ENCODE measurements at regions not wholly inside any gene's neighbourhood (a gene's known extent, or its start where the extent isn't known, plus 50 kb on each side); places are given as distances from the start of the nearest gene placed in this dataset.

DNA sequence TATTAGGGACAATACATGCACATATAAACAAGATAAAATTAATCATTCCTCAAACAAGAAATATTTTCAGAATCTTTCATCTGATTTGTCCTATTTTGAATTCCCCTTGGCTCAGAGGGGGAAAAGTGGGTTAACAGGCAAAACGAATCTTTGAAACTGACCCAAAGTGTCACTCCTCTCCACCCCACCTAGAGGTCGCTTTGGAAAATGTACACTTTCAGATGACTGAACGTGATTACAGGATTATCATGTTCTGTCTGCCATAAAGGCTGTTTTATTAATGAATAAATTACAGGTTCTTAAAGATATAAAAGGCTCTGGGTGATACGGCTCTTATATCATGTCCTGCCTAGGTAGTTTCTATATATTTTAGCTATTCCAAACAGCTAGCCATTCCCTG is 1735.0 kb downstream of the LRRC4C start:
- Histone ChIP-seq H3K4me1 (ENCODE audit: control insufficient read depth, insufficient read depth, low read length) (no peaks in the 10 kb centered on the region), H3K27ac (ENCODE audit: low read depth, low read length) (no peak overlapping the region), H3K9ac (ENCODE audit: low read length) (no peak overlapping the region), H3K36me3 (ENCODE audit: control insufficient read depth, insufficient read depth, low read length) (no peaks in the 10 kb centered on the region), H3K27me3 (ENCODE audit: control insufficient read depth, insufficient read depth, low read length) (no peaks in the 10 kb centered on the region), H3K4me3 (ENCODE audit: low read length) (no peak overlapping the region)

DNA sequence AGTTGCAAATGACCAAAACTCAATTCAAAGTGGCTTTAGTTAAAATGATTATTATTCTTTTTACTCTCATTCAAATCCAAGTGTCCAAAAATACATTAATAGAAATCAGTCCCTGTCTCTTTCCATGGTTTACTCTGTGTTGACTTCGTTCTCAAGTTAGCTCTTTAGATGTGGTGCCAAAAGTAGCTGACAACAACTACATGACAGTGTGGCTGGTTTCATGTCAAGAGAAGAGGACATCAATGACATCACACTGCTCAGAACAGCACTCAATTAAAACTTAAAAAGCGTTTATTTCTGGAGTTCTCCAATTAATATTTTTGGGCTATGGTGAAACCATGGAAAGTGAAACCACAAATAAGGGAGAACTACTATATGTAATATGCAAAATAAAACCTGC is 1746.9 kb downstream of the LRRC4C start:
- Histone ChIP-seq H3K36me3 (ENCODE audit: control insufficient read depth, insufficient read depth, low read length) (no peaks in the 10 kb centered on the region), H3K27me3 (ENCODE audit: control insufficient read depth, insufficient read depth, low read length) (no peaks in the 10 kb centered on the region), H3K9ac (ENCODE audit: low read length) (no peak overlapping the region)

GRCh38 chr11:39690856-39691255 is 1768.6 kb downstream of the LRRC4C start:
- Histone ChIP-seq H3K9ac (ENCODE audit: low read length) (no peak overlapping the region), H3K36me3 (ENCODE audit: control insufficient read depth, insufficient read depth, low read length) (no peaks in the 10 kb centered on the region), H3K4me3 (ENCODE audit: low read length) (no peak overlapping the region), H3K27ac (ENCODE audit: low read depth, low read length) (no peak overlapping the region), H3K4me1 (ENCODE audit: control insufficient read depth, insufficient read depth, low read length) (no peaks in the 10 kb centered on the region), H3K27me3 (ENCODE audit: control insufficient read depth, insufficient read depth, low read length) (no peaks in the 10 kb centered on the region)

More for the DNA sequence above, 1746.9 kb downstream of the LRRC4C start:
- Histone ChIP-seq H3K4me3 (ENCODE audit: low read length) (no peak overlapping the region), H3K27ac (ENCODE audit: low read depth, low read length) (no peak overlapping the region), H3K4me1 (ENCODE audit: control insufficient read depth, insufficient read depth, low read length) (no peaks in the 10 kb centered on the region)

DNA sequence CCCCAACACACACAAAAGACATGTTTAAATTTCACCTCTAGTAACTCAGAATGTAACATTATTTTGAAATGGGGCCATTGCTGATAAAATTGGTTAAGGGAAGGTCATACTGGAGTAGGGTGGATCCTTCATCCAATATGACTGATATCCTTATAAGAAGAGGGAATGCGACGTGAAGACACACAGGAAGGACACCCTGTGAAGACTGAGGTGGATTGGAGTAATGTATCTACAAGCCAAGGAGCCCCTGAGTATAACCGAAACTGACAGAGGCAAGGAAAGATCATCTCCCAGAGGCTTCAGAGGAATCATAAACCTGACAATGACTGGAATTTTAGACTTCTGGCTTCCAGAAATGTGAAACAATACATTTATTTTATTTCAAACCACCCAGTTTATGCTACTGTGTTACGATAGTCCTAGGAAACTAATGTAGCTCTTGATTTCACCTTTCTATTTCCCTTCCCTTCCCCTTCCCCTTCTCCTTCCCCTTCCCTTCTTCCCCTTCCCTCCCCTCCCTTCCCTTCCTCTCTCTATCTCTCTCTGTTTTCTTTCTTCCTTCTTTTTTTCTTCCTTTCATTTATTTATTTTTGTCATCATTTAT is 1775.4 kb downstream of the LRRC4C start:
- Histone ChIP-seq H3K27ac (ENCODE audit: low read depth, low read length) (no peak overlapping the region), H3K36me3 (ENCODE audit: control insufficient read depth, insufficient read depth, low read length) (no peaks in the 10 kb centered on the region), H3K4me3 (ENCODE audit: low read length) (no peak overlapping the region), H3K27me3 (ENCODE audit: control insufficient read depth, insufficient read depth, low read length) (no peaks in the 10 kb centered on the region), H3K9ac (ENCODE audit: low read length) (no peak overlapping the region), H3K4me1 (ENCODE audit: control insufficient read depth, insufficient read depth, low read length) (no peaks in the 10 kb centered on the region)

- no peak overlapping the region for H3K4me3 ChIP-seq (ENCODE audit: low read length)
- no peaks in the 10 kb centered on the region for H3K4me1 ChIP-seq (ENCODE audit: control insufficient read depth, insufficient read depth, low read length)
- H3K27ac ChIP-seq (ENCODE audit: low read depth, low read length): no peak overlapping the region
- H3K36me3 ChIP-seq (ENCODE audit: control insufficient read depth, insufficient read depth, low read length): no peaks in the 10 kb centered on the region
- H3K9ac ChIP-seq (ENCODE audit: low read length): no peak overlapping the region
- no peaks in the 10 kb centered on the region for H3K27me3 ChIP-seq (ENCODE audit: control insufficient read depth, insufficient read depth, low read length)
Observed at GRCh38 chr11:39683288-39683950, 1776.0 kb downstream of the LRRC4C start.

GRCh38 chr11:39681428-39681827 is 1778.0 kb downstream of the LRRC4C start:
- Histone ChIP-seq H3K27me3 (ENCODE audit: control insufficient read depth, insufficient read depth, low read length) (no peaks in the 10 kb centered on the region), H3K4me1 (ENCODE audit: control insufficient read depth, insufficient read depth, low read length) (no peaks in the 10 kb centered on the region), H3K27ac (ENCODE audit: low read depth, low read length) (no peak overlapping the region), H3K36me3 (ENCODE audit: control insufficient read depth, insufficient read depth, low read length) (no peaks in the 10 kb centered on the region), H3K9ac (ENCODE audit: low read length) (no peak overlapping the region), H3K4me3 (ENCODE audit: low read length) (no peak overlapping the region)

GRCh38 chr11:39678996-39679395 is 1780.5 kb downstream of the LRRC4C start:
- Histone ChIP-seq H3K4me1 (ENCODE audit: control insufficient read depth, insufficient read depth, low read length) (no peaks in the 10 kb centered on the region), H3K9ac (ENCODE audit: low read length) (no peak overlapping the region), H3K27ac (ENCODE audit: low read depth, low read length) (no peak overlapping the region), H3K4me3 (ENCODE audit: low read length) (no peak overlapping the region), H3K36me3 (ENCODE audit: control insufficient read depth, insufficient read depth, low read length) (no peaks in the 10 kb centered on the region), H3K27me3 (ENCODE audit: control insufficient read depth, insufficient read depth, low read length) (no peaks in the 10 kb centered on the region)

GRCh38 chr11:39675171-39675570 is 1784.3 kb downstream of the LRRC4C start:
- Histone ChIP-seq H3K27me3 (ENCODE audit: control insufficient read depth, insufficient read depth, low read length) (no peaks in the 10 kb centered on the region), H3K4me1 (ENCODE audit: control insufficient read depth, insufficient read depth, low read length) (no peaks in the 10 kb centered on the region)

GRCh38 chr11:39674761-39675160 is 1784.7 kb downstream of the LRRC4C start:
- Histone ChIP-seq H3K36me3 (ENCODE audit: control insufficient read depth, insufficient read depth, low read length) (no peaks in the 10 kb centered on the region), H3K27ac (ENCODE audit: low read depth, low read length) (no peak overlapping the region)

More at GRCh38 chr11:39675171-39675570, 1784.3 kb downstream of the LRRC4C start:
- Histone ChIP-seq H3K36me3 (ENCODE audit: control insufficient read depth, insufficient read depth, low read length) (no peaks in the 10 kb centered on the region), H3K27ac (ENCODE audit: low read depth, low read length) (no peak overlapping the region), H3K9ac (ENCODE audit: low read length) (no peak overlapping the region), H3K4me3 (ENCODE audit: low read length) (no peak overlapping the region)

GRCh38 chr11:39674024-39674423 is 1785.4 kb downstream of the LRRC4C start:
- H3K9ac ChIP-seq (ENCODE audit: low read length): no peak overlapping the region
- H3K4me3 ChIP-seq (ENCODE audit: low read length): no peak overlapping the region
- no peaks in the 10 kb centered on the region for H3K27me3 ChIP-seq (ENCODE audit: control insufficient read depth, insufficient read depth, low read length)
- H3K4me1 ChIP-seq (ENCODE audit: control insufficient read depth, insufficient read depth, low read length): no peaks in the 10 kb centered on the region
- no peaks in the 10 kb centered on the region for H3K36me3 ChIP-seq (ENCODE audit: control insufficient read depth, insufficient read depth, low read length)
- H3K27ac ChIP-seq (ENCODE audit: low read depth, low read length): no peak overlapping the region

More at GRCh38 chr11:39674761-39675160, 1784.7 kb downstream of the LRRC4C start:
- H3K4me3 ChIP-seq (ENCODE audit: low read length): no peak overlapping the region
- H3K9ac ChIP-seq (ENCODE audit: low read length): no peak overlapping the region
- no peaks in the 10 kb centered on the region for H3K27me3 ChIP-seq (ENCODE audit: control insufficient read depth, insufficient read depth, low read length)
- H3K4me1 ChIP-seq (ENCODE audit: control insufficient read depth, insufficient read depth, low read length): no peaks in the 10 kb centered on the region

- H3K4me3 ChIP-seq (ENCODE audit: low read length): no peak overlapping the region
- no peaks in the 10 kb centered on the region for H3K4me1 ChIP-seq (ENCODE audit: control insufficient read depth, insufficient read depth, low read length)
- H3K27me3 ChIP-seq (ENCODE audit: control insufficient read depth, insufficient read depth, low read length): no peaks in the 10 kb centered on the region
- no peak overlapping the region for H3K27ac ChIP-seq (ENCODE audit: low read depth, low read length)
- no peak overlapping the region for H3K9ac ChIP-seq (ENCODE audit: low read length)
- no peaks in the 10 kb centered on the region for H3K36me3 ChIP-seq (ENCODE audit: control insufficient read depth, insufficient read depth, low read length)
Observed at GRCh38 chr11:39668640-39669039, 1790.8 kb downstream of the LRRC4C start.

DNA sequence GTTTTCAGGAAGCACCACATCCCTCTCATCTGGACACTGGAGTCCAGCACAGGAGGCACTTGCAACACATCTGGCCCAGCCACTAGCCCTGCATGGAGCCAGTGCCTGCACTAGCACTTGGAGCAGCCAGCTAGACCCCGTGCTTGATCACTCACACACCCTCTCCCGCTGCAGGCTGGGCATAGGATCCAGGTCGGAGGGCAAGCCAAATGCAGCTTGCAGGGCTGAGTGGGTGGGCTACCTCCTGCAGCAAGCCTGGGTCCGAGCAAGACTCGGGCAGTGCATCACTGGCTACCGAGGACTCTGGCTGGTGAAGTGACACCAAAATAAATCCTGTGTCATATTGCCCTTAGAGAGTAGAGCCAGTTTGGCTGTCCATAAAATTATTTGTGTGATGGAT is 1795.4 kb downstream of the LRRC4C start:
- no peaks in the 10 kb centered on the region for H3K27me3 ChIP-seq (ENCODE audit: control insufficient read depth, insufficient read depth, low read length)
- H3K36me3 ChIP-seq (ENCODE audit: control insufficient read depth, insufficient read depth, low read length): no peaks in the 10 kb centered on the region
- no peak overlapping the region for H3K27ac ChIP-seq (ENCODE audit: low read depth, low read length)
- H3K4me3 ChIP-seq (ENCODE audit: low read length): no peak overlapping the region
- H3K9ac ChIP-seq (ENCODE audit: low read length): no peak overlapping the region
- H3K4me1 ChIP-seq (ENCODE audit: control insufficient read depth, insufficient read depth, low read length): no peaks in the 10 kb centered on the region

GRCh38 chr11:39661890-39662289 is 1797.6 kb downstream of the LRRC4C start:
- H3K27me3 ChIP-seq (ENCODE audit: control insufficient read depth, insufficient read depth, low read length): no peaks in the 10 kb centered on the region
- H3K4me1 ChIP-seq (ENCODE audit: control insufficient read depth, insufficient read depth, low read length): no peaks in the 10 kb centered on the region
- no peak overlapping the region for H3K9ac ChIP-seq (ENCODE audit: low read length)
- no peak overlapping the region for H3K4me3 ChIP-seq (ENCODE audit: low read length)
- H3K36me3 ChIP-seq (ENCODE audit: control insufficient read depth, insufficient read depth, low read length): no peaks in the 10 kb centered on the region
- H3K27ac ChIP-seq (ENCODE audit: low read depth, low read length): no peak overlapping the region

Measured in rectal smooth muscle tissue (tissue), 1 donor.